SK-N-SH (cell line): ENCODE measurements at regions not wholly inside any gene's neighbourhood (a gene's known extent, or its start where the extent isn't known, plus 50 kb on each side); places are given as distances from the start of the nearest gene placed in this dataset.

ENCODE experiments used
- CTCF ChIA-PET: fragments of 300-600, 350-600 bp; formaldehyde crosslinking; extraction: SDS; loops from one replicate; lab custom pipeline; 2021; lab: Yijun Ruan, JAX
- POLR2A ChIA-PET: fragments of 350-600 bp; sonication (Branson Sonifier 250); formaldehyde crosslinking; extraction: SDS; loops from one replicate; lab custom pipeline; 2020; ENCODE audit warnings: antibody characterized with exemption, inconsistent platforms; lab: Yijun Ruan, JAX
- DNase-seq: peaks from one replicate; pipeline ENCODE4 v3.0.0; 2012
- H2AFZ ChIP-seq: fragments of 200-600 bp; sonication (generic); 2 replicates; pipeline ENCODE4 v1.8.1; 2016; ENCODE audit warnings: antibody characterized with exemption, mild to moderate bottlenecking, low read depth
- H3F3A ChIP-seq: fragments of 200-600 bp; sonication (generic); replicated peaks from 2 replicates; pipeline ENCODE3; 2016; ENCODE audit warnings: antibody characterized with exemption, mild to moderate bottlenecking; ENCODE audit not compliant: insufficient read depth
- H3K27ac ChIP-seq, 2 experiments: fragments of 200-500 bp in 1 of 2; fragments of 200-600 bp in 1 of 2; sonication (Bioruptor generic) in 1 of 2; sonication (generic), shearing (Covaris generic) in 1 of 2; 2 replicates each; pipeline versions ENCODE4 v1.5.1 to v1.6.1; 2014 to 2016; ENCODE audit warnings: low read depth in 2 of 2, inconsistent platforms in 1 of 2, low read length in 1 of 2, mild to moderate bottlenecking in 1 of 2, mixed read lengths in 1 of 2
- H3K27me3 ChIP-seq: fragments of 200-600 bp; sonication (generic), shearing (Covaris generic); 2 replicates; pipeline ENCODE4 v1.6.1; 2016; ENCODE audit warnings: mixed run types; ENCODE audit not compliant: insufficient read depth
- H3K36me3 ChIP-seq, 2 experiments: fragments of 200-500 bp in 1 of 2; fragments of 200-600 bp in 1 of 2; sonication (Bioruptor generic) in 1 of 2; sonication (generic) in 1 of 2; replicated peaks in 1 of 2; 2 replicates each; pipeline versions ENCODE3 to v1.5.1; 2014 to 2016; ENCODE audit warnings: low read length in 1 of 2, mild to moderate bottlenecking in 1 of 2; ENCODE audit not compliant: insufficient read depth in 2 of 2, control insufficient read depth in 1 of 2
- H3K4me1 ChIP-seq, 2 experiments: fragments of 200-500 bp in 1 of 2; fragments of 200-600 bp in 1 of 2; sonication (Bioruptor generic) in 1 of 2; sonication (generic), shearing (Covaris generic) in 1 of 2; 2 replicates each; pipeline versions ENCODE4 v1.5.1 to v1.6.1; 2014 to 2016; ENCODE audit warnings: low read depth in 1 of 2, low read length in 1 of 2, mixed run types in 1 of 2; ENCODE audit not compliant: insufficient read depth in 2 of 2, control insufficient read depth in 1 of 2
- H3K4me2 ChIP-seq: fragments of 200-600 bp; sonication (generic), shearing (Covaris generic); 2 replicates; pipeline ENCODE4 v1.6.1; 2017; ENCODE audit warnings: mixed run types
- H3K4me3 ChIP-seq, 2 experiments: fragments of 200-500 bp in 1 of 2; fragments of 200-600 bp in 1 of 2; sonication (Bioruptor generic) in 1 of 2; sonication (generic), shearing (Covaris generic) in 1 of 2; 2 replicates each; pipeline versions ENCODE4 v1.5.1 to v1.8.1; 2014 to 2016; ENCODE audit warnings: low read depth in 2 of 2, inconsistent platforms in 1 of 2, low read length in 1 of 2, mild to moderate bottlenecking in 1 of 2, mixed read lengths in 1 of 2, moderate library complexity in 1 of 2
- H3K79me2 ChIP-seq: fragments of 200-600 bp; sonication (generic); 2 replicates; pipeline ENCODE4 v1.8.1; 2017; ENCODE audit warnings: mild to moderate bottlenecking; ENCODE audit not compliant: insufficient read depth
- H3K9ac ChIP-seq: fragments of 200-600 bp; sonication (generic); 2 replicates; pipeline ENCODE4 v1.6.1; 2017; ENCODE audit warnings: mixed run types
- H3K9me2 ChIP-seq: fragments of 200-600 bp; sonication (generic); 2 replicates; pipeline ENCODE4 v1.6.1; 2017; ENCODE audit warnings: mixed run types
- H3K9me3 ChIP-seq: fragments of 200-600 bp; sonication (generic); 2 replicates; pipeline ENCODE4 v1.6.1; 2017; ENCODE audit warnings: mixed run types, mild to moderate bottlenecking, moderate library complexity
- H4K20me1 ChIP-seq: fragments of 200-600 bp; sonication (generic); 2 replicates; pipeline ENCODE4 v1.6.1; 2017; ENCODE audit warnings: mild to moderate bottlenecking, mixed run types; ENCODE audit not compliant: insufficient read depth
- CHD2 ChIP-seq: fragments of 150-350 bp; IDR thresholded peaks from 2 replicates; pipeline ENCODE4 v1.6.1; 2018; ENCODE audit warnings: low read length; ENCODE audit not compliant: partially characterized antibody
- FOSL2 ChIP-seq: IDR thresholded peaks from 2 replicates; pipeline ENCODE4 v1.4.0; 2012; ENCODE audit warnings: low read depth, mild to moderate bottlenecking, moderate library complexity, borderline replicate concordance
- FOXJ3 ChIP-seq: sonication (generic); formaldehyde crosslinking; IDR thresholded peaks from 2 replicates; pipeline ENCODE4 v1.5.1; 2020; ENCODE audit warnings: mild to moderate bottlenecking, missing genetic modification reagents
- FOXM1 ChIP-seq: IDR thresholded peaks from 2 replicates; pipeline ENCODE4 v1.4.0; 2012; ENCODE audit warnings: low read depth, mild to moderate bottlenecking
- GABPA ChIP-seq: IDR thresholded peaks from 2 replicates; pipeline ENCODE4 v1.4.0; 2012; ENCODE audit warnings: low read depth, mild to moderate bottlenecking
- GATA2 ChIP-seq: sonication (generic); formaldehyde crosslinking; IDR thresholded peaks from 2 replicates; pipeline ENCODE4 v1.5.0; 2020; ENCODE audit warnings: mild to moderate bottlenecking, missing genetic modification reagents
- JUND ChIP-seq: IDR thresholded peaks from 2 replicates; pipeline ENCODE4 v1.4.0; 2012
- MEF2A ChIP-seq: IDR thresholded peaks from 2 replicates; pipeline ENCODE4 v1.4.0; 2012; ENCODE audit warnings: low read depth, borderline replicate concordance
- MXI1 ChIP-seq: IDR thresholded peaks from 2 replicates; pipeline ENCODE4 v1.6.1; 2012; ENCODE audit warnings: mild to moderate bottlenecking, low read depth, low read length, improper control_type of control experiment
- NRF1 ChIP-seq: IDR thresholded peaks from 2 replicates; pipeline ENCODE4 v1.6.1; 2012; ENCODE audit warnings: low read depth, mild to moderate bottlenecking, low read length
- POLR2AphosphoS5 ChIP-seq: IDR thresholded peaks from 2 replicates; pipeline ENCODE4 v1.6.1; 2012; ENCODE audit warnings: low read depth, low read length
- RCOR1 ChIP-seq: fragments of 150-350 bp; IDR thresholded peaks from 2 replicates; pipeline ENCODE4 v1.6.1; 2017; ENCODE audit warnings: antibody characterized with exemption, low read length
- RXRA ChIP-seq: IDR thresholded peaks from 2 replicates; pipeline ENCODE4 v1.4.0; 2012; ENCODE audit warnings: low read depth, mild to moderate bottlenecking, borderline replicate concordance
- SIN3A ChIP-seq: IDR thresholded peaks from 2 replicates; pipeline ENCODE4 v1.6.1; 2012; ENCODE audit warnings: low read depth, mild to moderate bottlenecking, low read length, moderate library complexity, borderline replicate concordance
- SMC3 ChIP-seq: IDR thresholded peaks from 2 replicates; pipeline ENCODE4 v1.6.1; 2012; ENCODE audit warnings: low read depth, low read length, improper control_type of control experiment
- TAF1 ChIP-seq: IDR thresholded peaks from 2 replicates; pipeline ENCODE4 v1.6.1; 2012; ENCODE audit warnings: low read depth, mild to moderate bottlenecking, low read length, moderate library complexity, borderline replicate concordance
- TCF12 ChIP-seq: IDR thresholded peaks from 2 replicates; pipeline ENCODE4 v1.4.0; 2012
- WGBS: methylation state at CpG from one replicate; pipeline ENCODE4 v1.1.6; 2017; ENCODE audit warnings: low lambda C conversion rate; 5-methylcytosine and 5-hydroxymethylcytosine counted together
- TF ChIP-seq, protein P1 (sequence below): IDR thresholded peaks from 2 replicates; pipeline ENCODE4 v1.4.0; 2012; ENCODE audit warnings: low read depth, borderline replicate concordance
- TF ChIP-seq, protein P2 (sequence below): IDR thresholded peaks from 2 replicates; pipeline ENCODE4 v1.4.0; 2012; ENCODE audit warnings: low read depth
- TF ChIP-seq, protein P3 (sequence below): IDR thresholded peaks from 2 replicates; pipeline ENCODE4 v1.4.0; 2012; ENCODE audit warnings: low read depth, borderline replicate concordance
- TF ChIP-seq, protein P4 (sequence below): fragments of 200-600 bp; sonication (generic); IDR thresholded peaks from 2 replicates; pipeline ENCODE4 v1.6.1; 2017; ENCODE audit warnings: antibody characterized with exemption, mild to moderate bottlenecking, moderate library complexity
- TF ChIP-seq, protein P5 (sequence below): fragments of 150-350 bp; IDR thresholded peaks from 2 replicates; pipeline ENCODE4 v1.6.1; 2017; ENCODE audit warnings: antibody characterized with exemption, low read length, low read depth, borderline replicate concordance

DNA sequence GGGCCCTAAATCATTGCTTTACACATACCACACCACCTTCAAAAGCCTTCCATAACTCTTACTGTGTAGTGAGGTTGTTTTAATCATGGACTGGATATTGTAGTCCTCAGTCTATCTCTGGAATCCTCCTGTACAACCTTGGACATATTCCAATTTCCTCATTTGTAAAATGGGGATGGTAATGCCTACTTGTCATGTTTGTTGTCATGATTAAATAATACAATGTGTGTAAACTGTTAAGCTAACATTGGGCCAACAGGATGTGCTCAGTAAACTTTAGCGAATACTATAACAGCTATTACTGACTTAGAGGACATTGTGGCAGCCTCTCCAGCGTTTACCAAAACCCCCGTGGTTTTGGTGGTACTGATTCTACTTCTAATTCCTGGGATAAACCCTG is 74.7 kb upstream of the PTPRM start:
- TF ChIP-seq FOXJ3 (no peak), RXRA (no peak), POLR2AphosphoS5 (no peak), SIN3A (no peak), SMC3 (no peak), GABPA (no peak), GATA2 (CRISPR knock-in tag) (no peak), FOSL2 (no peak), MEF2A (no peak), TAF1 (no peak), CHD2 (no peak), JUND (no peak), MXI1 (no peak), NRF1 (no peak), FOXM1 (no peak)
- TF ChIP-seq, protein P1, sequence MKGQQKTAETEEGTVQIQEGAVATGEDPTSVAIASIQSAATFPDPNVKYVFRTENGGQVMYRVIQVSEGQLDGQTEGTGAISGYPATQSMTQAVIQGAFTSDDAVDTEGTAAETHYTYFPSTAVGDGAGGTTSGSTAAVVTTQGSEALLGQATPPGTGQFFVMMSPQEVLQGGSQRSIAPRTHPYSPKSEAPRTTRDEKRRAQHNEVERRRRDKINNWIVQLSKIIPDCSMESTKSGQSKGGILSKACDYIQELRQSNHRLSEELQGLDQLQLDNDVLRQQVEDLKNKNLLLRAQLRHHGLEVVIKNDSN = no peak
- TF ChIP-seq, protein P2, sequence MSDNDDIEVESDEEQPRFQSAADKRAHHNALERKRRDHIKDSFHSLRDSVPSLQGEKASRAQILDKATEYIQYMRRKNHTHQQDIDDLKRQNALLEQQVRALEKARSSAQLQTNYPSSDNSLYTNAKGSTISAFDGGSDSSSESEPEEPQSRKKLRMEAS = no peak
- TF ChIP-seq, protein P3, sequence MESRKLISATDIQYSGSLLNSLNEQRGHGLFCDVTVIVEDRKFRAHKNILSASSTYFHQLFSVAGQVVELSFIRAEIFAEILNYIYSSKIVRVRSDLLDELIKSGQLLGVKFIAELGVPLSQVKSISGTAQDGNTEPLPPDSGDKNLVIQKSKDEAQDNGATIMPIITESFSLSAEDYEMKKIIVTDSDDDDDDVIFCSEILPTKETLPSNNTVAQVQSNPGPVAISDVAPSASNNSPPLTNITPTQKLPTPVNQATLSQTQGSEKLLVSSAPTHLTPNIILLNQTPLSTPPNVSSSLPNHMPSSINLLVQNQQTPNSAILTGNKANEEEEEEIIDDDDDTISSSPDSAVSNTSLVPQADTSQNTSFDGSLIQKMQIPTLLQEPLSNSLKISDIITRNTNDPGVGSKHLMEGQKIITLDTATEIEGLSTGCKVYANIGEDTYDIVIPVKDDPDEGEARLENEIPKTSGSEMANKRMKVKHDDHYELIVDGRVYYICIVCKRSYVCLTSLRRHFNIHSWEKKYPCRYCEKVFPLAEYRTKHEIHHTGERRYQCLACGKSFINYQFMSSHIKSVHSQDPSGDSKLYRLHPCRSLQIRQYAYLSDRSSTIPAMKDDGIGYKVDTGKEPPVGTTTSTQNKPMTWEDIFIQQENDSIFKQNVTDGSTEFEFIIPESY = no peak
- TF ChIP-seq, all 33 proteins: peak for 0
- no peaks in the 10 kb centered on the region for H3K27me3 ChIP-seq
- H3K9ac ChIP-seq = no peak overlapping the region
- no peak for DNase-seq
- H3K27ac ChIP-seq = no peak overlapping the region
- H3K4me1 ChIP-seq = no peaks in the 10 kb centered on the region
- ChIA-PET CTCF (no interaction called here), POLR2A (no interaction called here)
- H2AFZ ChIP-seq = no peak overlapping the region
- H3K4me2 ChIP-seq = no peak overlapping the region
- H3F3A ChIP-seq = no peaks in the 10 kb centered on the region
- H3K4me3 ChIP-seq = no peak overlapping the region
- no peaks in the 10 kb centered on the region for H3K79me2 ChIP-seq
- H3K9me3 ChIP-seq = no peaks in the 10 kb centered on the region
- no peaks in the 10 kb centered on the region for H4K20me1 ChIP-seq
- WGBS = 23% methylated on average over 3 of the region's 3 CpGs
- no peaks in the 10 kb centered on the region for H3K36me3 ChIP-seq
- H3K9me2 ChIP-seq = no peaks in the 10 kb centered on the region

DNA sequence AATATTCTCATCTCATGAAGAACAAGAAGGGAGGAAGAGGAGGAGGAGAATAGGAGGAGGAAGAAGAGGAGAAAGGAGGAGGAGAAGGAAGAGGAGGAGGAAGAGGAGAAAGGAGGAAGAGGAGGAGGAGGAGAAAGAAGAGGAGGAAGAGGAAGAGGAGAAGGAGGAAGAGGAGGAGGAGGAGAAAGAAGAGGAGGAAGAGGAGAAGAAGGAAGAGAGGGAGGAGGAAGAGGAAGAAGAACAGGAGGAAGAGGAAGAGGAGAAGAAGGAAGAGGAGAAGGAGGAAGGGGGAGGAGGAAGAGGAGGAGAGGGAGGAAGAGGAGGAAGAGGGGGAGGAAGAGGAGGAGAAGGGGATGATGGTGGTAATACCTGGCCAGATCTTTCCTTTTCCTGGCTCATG is 70.0 kb upstream of the PTPRM start:
- no peaks in the 10 kb centered on the region for H3K79me2 ChIP-seq
- H4K20me1 ChIP-seq = no peaks in the 10 kb centered on the region

More for the DNA sequence above, 70.0 kb upstream of the PTPRM start:
- TF ChIP-seq, protein P4, sequence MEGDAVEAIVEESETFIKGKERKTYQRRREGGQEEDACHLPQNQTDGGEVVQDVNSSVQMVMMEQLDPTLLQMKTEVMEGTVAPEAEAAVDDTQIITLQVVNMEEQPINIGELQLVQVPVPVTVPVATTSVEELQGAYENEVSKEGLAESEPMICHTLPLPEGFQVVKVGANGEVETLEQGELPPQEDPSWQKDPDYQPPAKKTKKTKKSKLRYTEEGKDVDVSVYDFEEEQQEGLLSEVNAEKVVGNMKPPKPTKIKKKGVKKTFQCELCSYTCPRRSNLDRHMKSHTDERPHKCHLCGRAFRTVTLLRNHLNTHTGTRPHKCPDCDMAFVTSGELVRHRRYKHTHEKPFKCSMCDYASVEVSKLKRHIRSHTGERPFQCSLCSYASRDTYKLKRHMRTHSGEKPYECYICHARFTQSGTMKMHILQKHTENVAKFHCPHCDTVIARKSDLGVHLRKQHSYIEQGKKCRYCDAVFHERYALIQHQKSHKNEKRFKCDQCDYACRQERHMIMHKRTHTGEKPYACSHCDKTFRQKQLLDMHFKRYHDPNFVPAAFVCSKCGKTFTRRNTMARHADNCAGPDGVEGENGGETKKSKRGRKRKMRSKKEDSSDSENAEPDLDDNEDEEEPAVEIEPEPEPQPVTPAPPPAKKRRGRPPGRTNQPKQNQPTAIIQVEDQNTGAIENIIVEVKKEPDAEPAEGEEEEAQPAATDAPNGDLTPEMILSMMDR = no peak
- TF ChIP-seq GABPA = no peak
- TF ChIP-seq RXRA = no peak
- TF ChIP-seq, protein P5, sequence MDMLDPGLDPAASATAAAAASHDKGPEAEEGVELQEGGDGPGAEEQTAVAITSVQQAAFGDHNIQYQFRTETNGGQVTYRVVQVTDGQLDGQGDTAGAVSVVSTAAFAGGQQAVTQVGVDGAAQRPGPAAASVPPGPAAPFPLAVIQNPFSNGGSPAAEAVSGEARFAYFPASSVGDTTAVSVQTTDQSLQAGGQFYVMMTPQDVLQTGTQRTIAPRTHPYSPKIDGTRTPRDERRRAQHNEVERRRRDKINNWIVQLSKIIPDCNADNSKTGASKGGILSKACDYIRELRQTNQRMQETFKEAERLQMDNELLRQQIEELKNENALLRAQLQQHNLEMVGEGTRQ = no peak
- TF ChIP-seq, protein P1 = no peak
- TF ChIP-seq TCF12 = no peak
- TF ChIP-seq CHD2 = no peak
- TF ChIP-seq FOXJ3 = no peak
- no peak for TF ChIP-seq MXI1
- TF ChIP-seq GATA2 (CRISPR knock-in tag) = no peak
- TF ChIP-seq RCOR1 = no peak
- H3K9me3 ChIP-seq = no peaks in the 10 kb centered on the region
- H3K4me1 ChIP-seq = no peaks in the 10 kb centered on the region
- H3K4me3 ChIP-seq = no peak overlapping the region
- no peaks in the 10 kb centered on the region for H3K36me3 ChIP-seq
- H3K9ac ChIP-seq = no peak overlapping the region
- H2AFZ ChIP-seq = no peak overlapping the region
- H3K27me3 ChIP-seq = no peaks in the 10 kb centered on the region
- DNase-seq = no peak
- no peak overlapping the region for H3K4me2 ChIP-seq
- no peaks in the 10 kb centered on the region for H3F3A ChIP-seq
- POLR2A ChIA-PET = no interaction called here
- no peaks in the 10 kb centered on the region for H3K9me2 ChIP-seq
- CTCF ChIA-PET = no interaction called here
- H3K27ac ChIP-seq = no peak overlapping the region
